GM21381 (cell line): ENCODE measurements at regions not wholly inside any gene's neighbourhood (a gene's known extent, or its start where the extent isn't known, plus 50 kb on each side); places are given as distances from the start of the nearest gene placed in this dataset.

Experiments used
- ATAC-seq: cut with Tn5 transposase; IDR thresholded peaks from one replicate; pipeline ENCODE4 v1.9.1; 2021; ENCODE audit warnings: mild to moderate bottlenecking, moderate library complexity; ENCODE audit not compliant: unreplicated experiment

DNA sequence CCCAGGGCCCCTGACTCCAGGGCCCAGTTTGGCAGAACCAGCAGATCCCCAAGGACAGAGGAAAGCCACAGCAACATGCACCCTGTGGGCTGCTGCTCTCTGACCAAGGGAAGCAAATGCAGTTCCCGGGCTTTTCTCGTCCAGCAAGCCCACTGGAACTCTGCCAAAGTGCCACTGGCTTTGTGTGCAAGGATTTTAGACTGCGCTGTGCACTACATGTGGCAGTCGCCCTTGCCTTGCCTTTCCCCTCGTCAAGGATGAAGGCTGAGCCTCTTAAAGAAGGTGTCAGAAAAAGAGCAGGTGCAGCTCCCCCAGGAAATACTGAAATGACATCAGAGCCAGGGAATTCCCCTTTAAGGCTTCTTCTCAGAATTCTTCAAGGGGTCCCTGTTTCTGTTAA, 199.2 kb downstream of the TFCP2L1 start:
- ATAC-seq = no peak

DNA sequence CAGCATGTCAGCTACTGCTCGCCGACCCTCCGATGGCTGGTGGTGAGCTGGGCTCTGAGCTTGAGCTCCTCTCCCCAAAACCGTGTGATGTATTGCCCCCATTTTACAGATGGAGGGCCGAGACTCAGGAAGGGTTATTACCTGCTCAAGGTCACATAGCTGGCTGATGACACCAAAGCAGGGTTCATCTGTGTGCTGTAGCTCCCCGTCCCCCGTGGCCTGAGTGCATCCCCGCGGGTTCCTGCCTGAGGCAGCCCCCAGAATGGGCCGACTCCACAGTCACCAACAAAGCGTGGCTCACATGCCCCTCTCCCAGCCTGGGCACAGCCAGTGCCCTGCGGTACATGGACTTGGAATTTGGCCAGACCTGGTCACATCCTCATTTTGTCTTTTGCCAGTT, 198.6 kb downstream of the TFCP2L1 start:
- ATAC-seq = no peak

DNA sequence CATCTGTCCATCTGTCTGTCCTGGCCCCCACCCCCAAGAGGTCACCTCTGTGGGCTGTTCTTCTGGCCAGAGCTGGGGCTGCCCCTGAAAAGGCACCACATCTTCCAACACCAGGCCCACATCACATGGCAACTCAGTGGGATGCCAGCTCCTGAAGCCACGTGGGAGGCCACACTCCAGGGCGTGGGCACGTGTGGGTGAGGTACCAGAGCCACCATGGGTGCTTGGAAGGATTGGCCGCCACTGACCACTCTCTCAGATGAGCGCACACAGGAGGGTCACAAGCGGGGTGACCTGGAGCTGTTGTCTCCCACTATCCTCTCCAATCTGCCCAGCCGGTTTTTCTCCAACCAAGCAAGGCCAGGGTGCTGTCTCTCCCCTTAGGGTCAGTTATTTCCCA, 197.9 kb downstream of the TFCP2L1 start:
- ATAC-seq = no peak

DNA sequence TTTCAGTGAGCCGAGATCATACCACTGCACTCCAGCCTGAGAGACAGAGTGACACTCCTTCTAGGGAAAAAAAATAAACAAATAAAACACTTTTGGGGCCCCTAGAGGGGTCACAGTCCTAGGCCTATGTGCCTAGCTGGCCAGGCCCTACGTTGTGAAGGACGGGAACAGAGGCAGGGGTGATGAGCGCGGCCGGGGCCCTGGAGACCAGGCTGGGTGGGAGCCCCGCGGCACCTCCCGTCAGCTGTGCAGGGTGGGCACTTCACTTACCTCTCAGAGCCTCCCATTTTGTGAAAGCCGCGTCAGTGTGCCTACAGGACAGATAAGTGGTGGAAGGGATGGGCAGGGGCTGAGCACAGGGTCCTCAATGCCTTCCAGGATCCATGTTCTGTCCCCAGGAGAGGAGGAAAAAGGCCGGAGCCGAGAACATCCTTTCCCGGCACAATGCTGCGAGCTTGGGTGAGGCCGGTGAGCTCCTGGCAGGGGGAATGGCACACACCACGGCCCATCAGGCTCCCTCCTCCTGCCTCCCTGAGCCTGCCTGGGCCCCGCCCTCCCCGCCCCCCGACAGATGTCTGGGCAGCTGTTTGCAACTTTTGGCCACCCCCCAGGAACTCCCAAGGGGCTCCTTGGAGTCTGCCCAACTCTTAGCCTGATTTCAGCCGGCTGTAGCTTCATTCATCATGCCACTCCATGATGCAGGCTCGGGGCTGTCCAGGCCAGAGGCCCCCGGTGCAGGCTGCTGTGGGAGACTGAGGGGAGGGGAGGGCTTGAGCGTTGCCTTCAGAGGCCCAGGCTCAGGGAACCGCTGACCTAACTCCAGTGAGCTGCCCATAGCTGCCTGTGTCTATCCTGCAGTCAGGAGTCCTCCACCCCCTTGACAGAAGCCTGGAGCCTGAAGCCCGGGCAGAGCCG, 196.5 kb downstream of the TFCP2L1 start:
- ATAC-seq = no peak

DNA sequence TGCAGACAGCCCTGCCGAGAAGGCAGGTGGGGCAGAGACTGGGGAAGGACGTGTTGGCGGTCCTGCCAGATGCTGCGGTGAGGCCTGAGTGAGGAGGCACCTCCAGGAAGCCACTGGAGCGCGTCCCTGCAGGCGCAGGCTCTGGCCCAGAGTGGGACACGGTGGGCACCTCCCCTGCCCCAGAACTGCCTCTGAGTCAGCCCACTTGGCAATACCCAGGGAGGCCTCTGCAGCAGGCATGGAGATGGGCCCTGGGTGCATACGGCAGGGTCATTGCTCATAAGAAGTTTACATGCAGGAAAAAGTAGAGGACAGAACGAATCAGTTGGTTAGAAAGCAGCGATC, 195.9 kb downstream of the TFCP2L1 start:
- ATAC-seq = no peak

DNA sequence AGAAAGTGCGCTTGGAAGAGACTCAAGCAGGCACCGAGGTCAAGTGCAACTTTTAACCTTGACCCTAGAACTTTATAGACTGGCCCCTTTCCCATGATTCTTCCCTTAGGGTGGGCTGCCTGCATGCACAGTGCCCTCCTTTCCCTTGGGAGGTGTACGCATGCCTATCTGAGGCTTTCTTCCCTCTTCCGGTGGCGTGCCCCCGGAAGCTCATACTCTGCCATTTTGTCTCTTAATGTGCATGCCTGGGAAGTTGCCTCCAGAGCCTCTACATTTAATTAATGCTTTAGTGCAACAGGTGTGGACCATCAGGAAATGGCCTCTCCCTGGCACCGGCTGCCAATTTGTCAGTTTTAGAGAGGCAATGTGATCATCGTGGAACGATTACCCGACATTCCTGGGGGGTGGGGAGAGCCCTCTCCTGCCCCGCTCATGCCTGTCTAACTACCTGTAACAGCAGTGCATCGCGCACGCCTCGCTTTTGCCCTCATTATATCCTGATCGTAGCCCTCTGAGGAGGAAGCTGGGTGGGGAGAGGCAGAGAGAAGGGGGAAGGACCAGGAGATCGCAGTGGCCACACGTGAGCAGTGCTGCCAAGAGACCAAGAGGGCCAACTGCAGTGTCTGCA, 194.8 kb downstream of the TFCP2L1 start:
- ATAC-seq = no peak

DNA sequence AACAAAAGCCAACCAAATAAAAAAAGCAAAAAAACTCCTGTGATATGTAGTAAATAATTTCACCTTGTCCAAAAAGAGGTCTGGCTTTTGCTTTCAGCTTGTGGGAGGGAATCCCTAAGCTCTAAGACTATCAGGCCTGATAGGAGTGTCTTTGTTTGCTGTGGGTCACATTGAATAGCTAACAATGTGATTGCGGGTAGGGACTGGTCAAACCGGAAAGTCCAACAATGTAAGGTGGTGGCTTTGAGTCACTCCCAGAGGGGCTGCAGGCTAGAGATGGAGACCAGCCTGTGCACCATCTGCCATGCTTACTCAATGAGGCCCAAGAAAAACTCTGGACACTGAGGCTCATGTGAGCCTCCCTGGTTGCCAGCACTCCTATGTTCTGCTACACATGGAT, 192.9 kb downstream of the TFCP2L1 start:
- no peak for ATAC-seq

DNA sequence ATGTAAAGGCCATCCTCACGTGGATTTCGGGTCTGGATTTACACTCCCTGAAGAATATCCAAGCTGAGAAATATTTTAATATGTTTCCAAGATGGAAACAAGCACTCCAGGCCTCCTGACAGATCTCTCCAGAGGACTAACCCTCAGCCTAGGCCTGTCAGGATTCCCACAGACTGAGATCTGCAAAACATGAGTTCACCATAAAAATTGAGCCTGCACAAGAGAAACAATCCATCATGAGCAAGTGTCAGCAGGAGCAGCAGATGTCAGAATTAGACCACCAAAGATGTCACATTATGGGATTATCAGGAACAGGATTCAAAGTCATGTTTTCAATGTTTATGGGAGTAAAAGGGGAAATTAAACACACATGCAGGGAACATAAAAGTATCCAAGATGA, 191.3 kb downstream of the TFCP2L1 start:
- ATAC-seq = no peak

DNA sequence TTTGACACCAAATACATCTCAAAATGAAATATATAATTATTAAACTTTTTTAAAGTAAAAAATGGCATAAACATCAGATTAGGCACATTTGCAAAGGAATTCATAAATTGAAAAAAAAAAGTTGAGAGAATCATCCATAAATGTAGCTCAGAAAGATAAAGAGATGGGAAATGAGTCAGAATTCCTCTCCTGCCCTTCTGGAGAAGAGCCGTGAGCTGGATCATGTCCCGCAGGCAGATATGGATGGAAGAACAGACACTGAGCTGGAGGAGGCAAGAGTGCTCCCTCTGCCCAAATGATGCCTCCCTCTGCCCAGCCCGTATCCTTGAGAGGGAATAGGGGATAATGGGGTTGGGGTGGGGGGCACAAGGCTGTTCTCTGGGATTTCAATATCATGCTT, 190.9 kb downstream of the TFCP2L1 start:
- ATAC-seq = no peak

DNA sequence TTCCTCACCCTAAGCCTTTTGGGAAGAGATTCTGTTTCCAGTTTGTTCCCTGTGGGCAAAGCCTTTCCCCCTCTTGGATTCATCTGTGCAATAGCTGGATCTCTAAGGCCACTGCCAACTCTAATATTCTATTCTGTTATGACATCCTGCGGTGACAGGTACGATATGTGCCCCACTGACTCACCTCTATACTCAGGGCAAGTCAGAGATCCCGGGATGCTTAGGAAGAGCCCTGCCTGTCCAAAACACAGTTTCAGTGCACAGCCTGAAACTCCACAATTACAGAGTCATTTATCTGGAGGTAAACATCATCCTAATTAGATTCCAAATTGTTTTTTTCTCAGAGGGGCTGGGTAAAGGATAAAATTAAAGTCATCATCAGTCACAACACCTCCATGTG, 190.2 kb downstream of the TFCP2L1 start:
- ATAC-seq = no peak

DNA sequence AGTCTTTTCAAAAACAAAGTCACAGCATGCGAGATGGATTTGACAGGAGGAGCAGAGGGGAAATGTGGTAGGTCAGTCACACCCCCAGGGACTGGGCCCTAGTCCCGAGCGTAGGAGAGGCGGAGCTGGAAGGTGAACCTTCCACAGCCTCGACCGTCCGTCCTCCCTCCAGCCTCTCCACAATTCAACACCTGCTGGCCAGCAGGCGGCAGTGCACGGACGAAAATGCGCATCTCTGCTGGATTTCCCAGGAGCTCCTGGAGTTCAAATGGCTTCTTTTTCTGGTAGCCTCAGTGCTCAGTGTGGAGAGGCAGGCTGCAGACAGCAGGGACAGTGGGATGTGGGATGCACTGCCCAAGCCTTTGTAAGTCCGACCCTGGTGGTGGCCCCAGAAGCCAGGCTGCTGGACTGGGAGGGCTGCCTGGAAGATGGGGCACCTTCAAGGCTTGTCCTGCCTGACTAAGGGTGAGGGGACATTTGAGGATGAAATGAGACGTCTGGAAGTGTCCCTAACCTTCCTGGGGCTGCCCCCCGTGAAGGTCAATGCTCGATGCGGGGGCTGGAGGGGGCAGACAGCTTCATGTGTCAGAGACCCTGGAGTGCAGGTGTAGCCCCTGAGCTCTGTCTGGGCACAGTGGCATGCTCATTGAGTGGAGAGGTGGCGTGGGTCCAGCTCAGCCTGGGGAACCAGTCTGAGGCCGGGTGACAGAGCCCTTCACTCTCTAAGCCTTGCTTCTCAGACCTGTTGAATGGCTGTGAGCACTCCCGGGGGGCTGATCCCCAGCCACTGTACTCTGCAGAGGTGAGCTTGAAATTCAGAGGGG, 189.5 kb downstream of the TFCP2L1 start:
- ATAC-seq = no peak

DNA sequence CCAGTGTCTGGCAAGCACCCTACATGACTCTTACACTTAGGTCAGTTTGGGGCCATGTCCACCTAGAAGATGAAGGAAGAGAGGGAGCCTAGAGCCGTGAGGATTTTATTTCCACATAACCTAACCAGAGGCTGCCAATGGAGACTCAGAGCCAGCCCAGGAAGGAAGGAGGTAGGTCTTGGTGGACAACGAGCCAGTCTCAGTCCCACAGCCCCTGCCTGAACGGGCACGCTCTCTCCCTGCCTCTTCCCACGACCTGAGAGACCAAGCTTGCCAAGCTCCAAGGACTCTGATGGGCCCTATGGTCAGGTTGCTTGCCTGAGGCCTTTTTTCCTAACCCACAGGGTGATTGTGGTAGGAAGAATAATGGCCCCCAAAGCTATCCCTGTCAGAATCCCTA, 188.4 kb downstream of the TFCP2L1 start:
- ATAC-seq = no peak

DNA sequence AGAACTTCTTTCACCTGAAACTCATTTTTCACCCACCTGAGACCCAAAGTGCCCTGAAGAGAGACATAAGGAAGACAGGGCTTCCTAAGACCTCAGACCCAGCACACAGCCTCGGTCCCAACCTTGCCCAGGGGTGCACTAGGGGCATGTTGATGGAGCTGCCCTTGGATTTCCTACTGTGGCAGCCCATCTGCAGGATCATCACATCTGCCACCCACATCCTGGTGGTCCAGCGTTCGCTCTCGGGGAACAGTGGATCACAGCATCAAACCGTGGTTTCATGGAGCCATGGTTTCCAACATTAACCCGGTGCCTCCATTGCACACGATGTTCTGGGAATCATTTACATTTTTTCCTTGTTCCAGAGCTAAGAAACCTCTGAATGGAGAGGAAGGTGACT, 186.4 kb downstream of the TFCP2L1 start:
- ATAC-seq = no peak

DNA sequence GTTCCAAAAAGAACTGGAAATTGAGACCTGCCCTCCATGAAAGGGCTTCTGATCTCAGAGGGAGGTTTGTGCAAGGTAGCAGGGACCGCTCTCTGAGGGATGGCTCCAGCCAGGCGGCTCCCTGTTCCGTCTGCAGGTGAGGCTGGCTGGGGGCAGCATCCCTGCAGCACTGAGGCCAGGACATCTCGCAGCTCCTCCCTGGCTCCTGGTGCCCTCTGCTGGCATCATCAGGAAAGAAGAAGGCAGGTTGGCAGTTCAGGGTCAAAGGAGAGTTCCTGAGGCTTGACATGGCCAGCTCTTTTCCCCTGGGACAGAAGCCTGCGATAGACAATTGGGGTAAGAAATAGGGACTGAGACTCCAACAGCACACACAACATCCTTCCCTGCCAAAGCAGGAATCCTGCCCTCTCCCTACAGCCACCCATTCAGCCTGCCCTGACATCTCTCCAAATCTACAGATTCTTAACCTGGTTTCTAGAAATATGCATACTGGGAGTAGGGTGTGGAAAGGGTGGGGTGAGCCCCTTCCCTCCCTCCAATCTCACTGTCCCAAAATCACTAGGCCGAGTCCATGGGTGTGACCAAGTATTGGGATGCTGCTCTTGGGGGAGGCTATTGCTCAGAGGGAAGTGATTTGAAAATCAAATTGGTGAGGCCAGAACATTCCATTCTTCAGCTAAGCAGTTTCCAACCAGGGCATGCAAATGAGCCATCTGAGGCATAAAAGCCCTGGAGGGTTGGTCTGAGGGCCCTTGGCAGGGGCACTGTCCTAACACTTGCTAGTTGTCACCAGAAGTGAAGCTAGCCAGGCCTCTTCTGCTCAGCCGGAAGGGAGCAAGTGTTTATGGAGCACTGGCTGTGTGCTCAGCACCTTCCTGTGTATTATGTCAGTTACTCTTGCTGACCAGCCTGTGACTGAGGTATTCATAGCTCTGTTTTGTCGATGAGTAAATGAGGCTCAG, 185.4 kb downstream of the TFCP2L1 start:
- ATAC-seq = no peak

DNA sequence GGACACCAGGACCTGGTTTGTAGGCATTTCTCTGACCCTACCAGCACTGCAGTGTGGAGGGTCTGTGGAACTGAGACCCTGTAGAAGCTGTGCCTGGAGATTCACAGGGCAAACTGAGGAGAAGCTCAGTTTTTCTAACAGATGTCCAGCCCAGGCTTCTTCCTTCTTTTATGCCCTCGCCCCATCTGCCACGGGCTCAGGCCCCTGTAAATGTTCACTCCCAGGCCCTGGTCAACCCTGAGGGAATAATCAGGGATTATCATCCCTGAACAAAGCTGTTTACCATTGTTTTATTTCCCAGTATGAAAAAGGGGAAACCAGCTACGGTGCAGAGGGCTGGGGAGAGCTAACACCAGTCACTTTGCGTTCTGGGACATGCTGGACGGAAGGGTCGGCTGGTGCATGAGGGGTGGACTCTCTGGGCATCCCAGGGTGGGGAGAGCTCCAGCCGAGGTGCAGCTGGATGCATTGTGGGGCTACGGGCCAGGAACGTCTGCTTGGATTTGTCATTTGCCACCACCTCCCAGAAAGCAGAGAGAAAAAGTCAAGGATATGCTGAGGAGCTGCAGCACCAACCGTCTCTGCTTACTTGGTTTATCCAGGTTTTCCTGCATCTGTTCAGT, 183.8 kb downstream of the TFCP2L1 start:
- ATAC-seq = no peak

DNA sequence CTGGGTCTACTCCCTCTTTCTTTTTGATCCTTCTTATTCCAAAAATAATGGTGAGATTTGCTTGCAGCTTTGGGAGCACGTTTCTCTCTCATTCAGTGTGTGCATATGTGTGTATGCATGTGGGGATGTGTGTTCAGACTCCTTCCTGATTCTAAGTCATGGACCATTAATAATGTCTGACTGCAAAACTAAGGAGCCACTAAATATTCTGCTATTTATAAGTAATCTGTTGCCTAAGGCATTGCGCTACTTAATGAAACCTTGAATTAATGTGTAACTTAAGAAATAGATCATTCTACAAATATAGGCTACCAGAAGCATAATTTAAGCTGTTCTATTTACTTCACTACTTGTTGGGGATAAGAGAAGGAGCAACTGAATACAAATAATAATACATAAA, 182.1 kb downstream of the TFCP2L1 start:
- ATAC-seq = no peak

DNA sequence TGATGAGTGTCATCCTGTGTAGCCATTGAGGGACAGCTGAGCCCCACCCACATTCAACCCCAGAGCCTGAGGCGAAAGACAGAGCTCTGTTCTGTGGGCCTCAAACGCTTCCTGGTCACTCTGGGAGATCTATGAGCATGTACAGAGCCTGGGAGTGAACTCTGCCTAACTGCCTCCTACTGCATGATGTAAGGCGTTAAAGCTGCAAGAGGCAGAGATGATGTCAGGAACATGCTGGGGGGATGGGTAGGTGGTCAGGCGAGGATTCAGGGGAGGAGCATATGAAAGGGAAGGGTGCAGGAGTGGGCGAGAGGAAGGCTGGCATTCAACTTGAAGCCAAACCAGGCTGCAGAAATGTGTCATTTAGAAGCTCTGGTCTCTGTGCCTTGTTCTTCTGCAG, 181.0 kb downstream of the TFCP2L1 start:
- ATAC-seq = no peak

DNA sequence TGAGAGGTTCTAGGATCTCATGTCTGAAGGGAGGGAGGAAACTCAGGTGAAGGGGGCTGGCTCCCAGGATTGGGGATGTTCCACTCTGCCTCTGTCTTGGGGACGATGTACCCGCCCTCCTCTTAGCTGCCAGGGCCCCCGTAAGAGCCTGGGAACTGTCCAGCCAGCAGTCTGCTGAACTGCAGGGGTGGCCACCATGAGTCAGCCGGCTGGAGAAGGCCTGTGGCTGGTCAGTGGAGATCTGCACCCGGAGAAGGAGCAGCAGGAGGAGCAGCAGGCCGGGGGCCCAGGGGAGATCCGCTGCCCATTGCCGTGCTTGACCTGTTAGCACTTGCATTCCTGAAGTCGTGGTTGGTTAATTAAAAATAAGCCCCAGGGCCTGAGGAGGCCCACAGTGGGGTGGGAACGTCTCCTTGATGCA, 180.3 kb downstream of the TFCP2L1 start:
- ATAC-seq = no peak

DNA sequence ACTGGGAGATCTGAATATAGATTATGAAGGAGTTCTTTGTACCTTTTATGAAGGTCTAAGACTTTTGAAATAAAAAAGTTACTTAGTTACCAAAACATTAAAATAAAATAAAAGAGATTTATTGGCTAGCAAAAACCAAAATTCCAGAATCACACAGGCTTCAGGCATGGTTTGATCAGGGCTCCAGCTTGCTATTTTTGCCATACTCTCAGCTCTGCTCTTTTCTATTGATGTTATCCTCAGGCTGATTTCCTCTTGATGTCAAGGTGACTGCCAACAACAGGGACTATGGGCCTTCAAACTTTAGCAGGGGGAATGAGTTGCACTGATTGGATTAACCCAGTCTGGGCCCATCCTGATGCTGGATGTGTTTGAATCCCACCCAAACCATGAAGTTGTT, 174.1 kb downstream of the TFCP2L1 start:
- no peak for ATAC-seq

DNA sequence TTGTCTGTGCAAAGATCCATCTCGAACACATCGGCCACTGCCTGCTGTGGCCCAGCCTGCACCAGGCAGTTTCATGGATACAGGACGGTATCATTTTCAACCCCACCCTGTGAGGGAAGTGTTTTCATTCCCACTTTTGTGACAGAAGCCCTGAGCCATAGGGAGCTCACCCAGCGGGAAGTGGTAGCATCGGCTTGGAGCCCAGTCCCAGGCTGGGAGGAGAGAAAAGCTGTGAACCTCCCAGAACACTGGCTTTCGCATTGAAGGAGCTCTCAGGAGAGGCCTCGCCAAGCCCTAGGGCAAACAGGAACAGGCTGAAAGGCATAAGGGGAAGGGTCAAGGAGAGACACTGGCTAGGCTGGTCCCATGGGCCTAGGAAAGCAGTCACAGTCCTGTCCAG, 166.1 kb downstream of the TFCP2L1 start:
- no peak for ATAC-seq
